ENCODE measurements at regions not wholly inside any gene's neighbourhood (a gene's known extent, or its start where the extent isn't known, plus 50 kb on each side); places are given as distances from the start of the nearest gene placed in this dataset.
"Not testable (repeated sequence)": the region's sequence is repeated elsewhere in the genome, so short reads cannot be mapped to it uniquely, and the experiment has no call there.

- in situ Hi-C loops (cut with MboI) = no loop called here
- no peaks in the 10 kb centered on the region for H4K20me1 ChIP-seq (ENCODE audit: insufficient read depth)
- TF ChIP-seq EZH2 (IDR thresholded peaks at IDR 0.05; ENCODE audit: insufficient read depth, poor library complexity, severe bottlenecking) = no peak
- no peak for TF ChIP-seq EZH2phosphoT487 (IDR thresholded peaks at IDR 0.05; ENCODE audit: insufficient read depth, low read depth)
- H3K9me3 ChIP-seq (ENCODE audit: low read depth) = no peaks in the 10 kb centered on the region
- H2AFZ ChIP-seq = peak overlapping the region; percentile 40
- no peaks in the 10 kb centered on the region for H3K9me2 ChIP-seq (ENCODE audit: insufficient read depth)
- peak overlapping the region; percentile 60 for H3K27ac ChIP-seq
- H3K4me2 ChIP-seq (ENCODE audit: unreplicated experiment) = no peak overlapping the region
- 0 out of 2 replicates have a peak, but pooled peaks cover 4% of the 10 kb centered on the region for H3F3A ChIP-seq (ENCODE audit: insufficient read depth)
- no peaks in the 10 kb centered on the region for H3K36me3 ChIP-seq (ENCODE audit: low read depth)
- 14 to 21% methylated on average over 10 of the region's 10 CpGs for WGBS, 2 experiments (ENCODE audit: low coverage in 1 of 2, low lambda C conversion rate in 2 of 2, missing lambda C conversion rate in 2 of 2)
- H3K9ac ChIP-seq = no peak overlapping the region
- H3K4me3 ChIP-seq = no peak overlapping the region
- 0 out of 2 replicates have a peak, but pooled peaks cover 3% of the 10 kb centered on the region for H3K4me1 ChIP-seq (ENCODE audit: insufficient read depth)
- H3K27me3 ChIP-seq (replicated peaks; ENCODE audit: insufficient read depth) = no peaks in the 10 kb centered on the region
- DNase-seq = peak; percentile 96
- H3K79me2 ChIP-seq (ENCODE audit: insufficient read depth) = no peaks in the 10 kb centered on the region
These were observed 79.8 kb upstream of the FLT1 start for GRCh38 chr13:28574617-28575142.

GRCh38 chr13:28573595-28574373, 78.9 kb upstream of the FLT1 start:
- no peak for DNase-seq
- 93 to 96% methylated on average over 11 of the region's 11 CpGs for WGBS, 2 experiments (ENCODE audit: low coverage in 1 of 2, low lambda C conversion rate in 2 of 2, missing lambda C conversion rate in 2 of 2)
- Histone ChIP-seq H4K20me1 (ENCODE audit: insufficient read depth) (no peaks in the 10 kb centered on the region), H3K4me2 (ENCODE audit: unreplicated experiment) (no peak overlapping the region), H3K79me2 (ENCODE audit: insufficient read depth) (no peaks in the 10 kb centered on the region), H3K36me3 (ENCODE audit: low read depth) (no peaks in the 10 kb centered on the region), H2AFZ (peak overlapping the region; percentile 40; the same call in 1 of the 2 replicates), H3K4me3 (no peak overlapping the region), H3K9ac (no peak overlapping the region), H3K27me3 (replicated peaks; ENCODE audit: insufficient read depth) (no peaks in the 10 kb centered on the region), H3F3A (ENCODE audit: insufficient read depth) (0 out of 2 replicates have a peak, but pooled peaks cover 4% of the 10 kb centered on the region), H3K27ac (peak overlapping the region; percentile 60), H3K9me3 (ENCODE audit: low read depth) (no peaks in the 10 kb centered on the region), H3K9me2 (ENCODE audit: insufficient read depth) (no peaks in the 10 kb centered on the region), H3K4me1 (ENCODE audit: insufficient read depth) (0 out of 2 replicates have a peak, but pooled peaks cover 3% of the 10 kb centered on the region)
- no peak for TF ChIP-seq EZH2phosphoT487 (IDR thresholded peaks at IDR 0.05; ENCODE audit: insufficient read depth, low read depth)
- TF ChIP-seq EZH2 (IDR thresholded peaks at IDR 0.05; ENCODE audit: insufficient read depth, poor library complexity, severe bottlenecking) = no peak
- in situ Hi-C loops (cut with MboI) = no loop called here

- no peak overlapping the region for H3K27ac ChIP-seq
- H3K4me3 ChIP-seq = no peak overlapping the region
- no peaks in the 10 kb centered on the region for H4K20me1 ChIP-seq (ENCODE audit: insufficient read depth)
- no peak for DNase-seq
- in situ Hi-C loops (cut with MboI) = no loop called here
- TF ChIP-seq EZH2 (IDR thresholded peaks at IDR 0.05; ENCODE audit: insufficient read depth, poor library complexity, severe bottlenecking) (no peak), EZH2phosphoT487 (IDR thresholded peaks at IDR 0.05; ENCODE audit: insufficient read depth, low read depth) (no peak)
- H2AFZ ChIP-seq = no peak overlapping the region
- H3K27me3 ChIP-seq (replicated peaks; ENCODE audit: insufficient read depth) = no peaks in the 10 kb centered on the region
- 0 out of 2 replicates have a peak, but pooled peaks cover 4% of the 10 kb centered on the region for H3F3A ChIP-seq (ENCODE audit: insufficient read depth)
- H3K9ac ChIP-seq = no peak overlapping the region
- WGBS, 2 experiments (ENCODE audit: low coverage in 1 of 2, low lambda C conversion rate in 2 of 2, missing lambda C conversion rate in 2 of 2) = 91 to 95% methylated on average over 5 of the region's 5 CpGs
- no peak overlapping the region for H3K4me2 ChIP-seq (ENCODE audit: unreplicated experiment)
- no peaks in the 10 kb centered on the region for H3K79me2 ChIP-seq (ENCODE audit: insufficient read depth)
- H3K4me1 ChIP-seq (ENCODE audit: insufficient read depth) = 0 out of 2 replicates have a peak, but pooled peaks cover 3% of the 10 kb centered on the region
- H3K36me3 ChIP-seq (ENCODE audit: low read depth) = no peaks in the 10 kb centered on the region
- no peaks in the 10 kb centered on the region for H3K9me3 ChIP-seq (ENCODE audit: low read depth)
- H3K9me2 ChIP-seq (ENCODE audit: insufficient read depth) = no peaks in the 10 kb centered on the region
These were observed 77.9 kb upstream of the FLT1 start for GRCh38 chr13:28572871-28573270.

GRCh38 chr13:28570356-28570755, 75.4 kb upstream of the FLT1 start:
- DNase-seq; H3K36me3 ChIP-seq (ENCODE audit: low read depth); H3K79me2 ChIP-seq (ENCODE audit: insufficient read depth); H3K27ac ChIP-seq; H2AFZ ChIP-seq; H3K4me3 ChIP-seq; H3K9me2 ChIP-seq (ENCODE audit: insufficient read depth); H3K9ac ChIP-seq; H3F3A ChIP-seq (ENCODE audit: insufficient read depth); H3K9me3 ChIP-seq (ENCODE audit: low read depth); H4K20me1 ChIP-seq (ENCODE audit: insufficient read depth); H3K4me2 ChIP-seq (ENCODE audit: unreplicated experiment); H3K4me1 ChIP-seq (ENCODE audit: insufficient read depth); in situ Hi-C loops (cut with MboI); H3K27me3 ChIP-seq (replicated peaks; ENCODE audit: insufficient read depth): not testable (repeated sequence)
- WGBS, 2 experiments (ENCODE audit: low coverage in 1 of 2, low lambda C conversion rate in 2 of 2, missing lambda C conversion rate in 2 of 2) = 91 to 97% methylated on average over 6 to 7 of the region's 7 CpGs
